PC-9 (cell line): ENCODE measurements at regions not wholly inside any gene's neighbourhood (a gene's known extent, or its start where the extent isn't known, plus 50 kb on each side); places are given as distances from the start of the nearest gene placed in this dataset.

Experiments used
- BruUV-seq: library from RNA; stranded (reverse); fragments of 400-500 nt; replicated peaks from 2 replicates; lab custom pipeline; 2021; lab: Mats Ljungman, UMichigan
- CTCF ChIA-PET: fragments of 300-600 bp; sonication (Branson Sonifier 250); formaldehyde crosslinking; loops from one replicate; lab custom pipeline; 2022; ENCODE audit warnings: antibody characterized with exemption; lab: Charles Lee
- POLR2A ChIA-PET: fragments of 300-600 bp; sonication (Branson Sonifier 250); formaldehyde crosslinking; loops from one replicate; lab custom pipeline; 2022; ENCODE audit warnings: antibody characterized with exemption; ENCODE audit not compliant: unreplicated experiment; lab: Charles Lee
- DNase-seq, 2 experiments: peaks; one replicate each; pipeline versions ENCODE4 v3.0.0 to v3.0.0-alpha.2; 2015 to 2022; ENCODE audit warnings: mixed read lengths in 1 of 2
- H2AFZ ChIP-seq: fragments of 200-600 bp; sonication (generic); 2 replicates; pipeline ENCODE4 v1.8.1; 2017; ENCODE audit warnings: antibody characterized with exemption
- H3F3A ChIP-seq: fragments of 200-600 bp; sonication (generic); 2 replicates; pipeline ENCODE4 v1.8.1; 2017; ENCODE audit warnings: antibody characterized with exemption, mild to moderate bottlenecking, low read depth; ENCODE audit not compliant: insufficient read depth
- H3K27ac ChIP-seq: fragments of 200-600 bp; sonication (generic); 2 replicates; pipeline ENCODE4 v1.6.1; 2016; ENCODE audit warnings: mixed run types
- H3K27me3 ChIP-seq: fragments of 200-600 bp; sonication (generic); 2 replicates; pipeline ENCODE4 v1.6.1; 2016; ENCODE audit warnings: low read depth, mixed run types; ENCODE audit not compliant: insufficient read depth
- H3K36me3 ChIP-seq: fragments of 200-600 bp; sonication (generic); 2 replicates; pipeline ENCODE4 v1.6.1; 2016; ENCODE audit warnings: low read depth, mixed run types
- H3K4me1 ChIP-seq: fragments of 200-600 bp; sonication (generic); replicated peaks from 2 replicates; pipeline ENCODE4 v1.6.1; 2016; ENCODE audit warnings: mixed run types; ENCODE audit not compliant: insufficient read depth
- H3K4me2 ChIP-seq: fragments of 200-600 bp; sonication (generic); 2 replicates; pipeline ENCODE4 v1.6.1; 2017; ENCODE audit warnings: mixed run types
- H3K4me3 ChIP-seq: fragments of 200-600 bp; sonication (generic); 2 replicates; pipeline ENCODE4 v1.6.1; 2016; ENCODE audit warnings: mixed run types
- H3K79me2 ChIP-seq: fragments of 200-600 bp; sonication (generic); 2 replicates; pipeline ENCODE4 v1.6.1; 2017; ENCODE audit warnings: low read depth, mixed run types
- H3K9me2 ChIP-seq: fragments of 200-600 bp; sonication (generic); 2 replicates; pipeline ENCODE4 v1.8.1; 2017; ENCODE audit warnings: mild to moderate bottlenecking; ENCODE audit not compliant: insufficient read depth
- H3K9me3 ChIP-seq: fragments of 200-600 bp; sonication (generic); 2 replicates; pipeline ENCODE4 v1.8.1; 2016; ENCODE audit warnings: low read depth; ENCODE audit not compliant: insufficient read depth
- H4K20me1 ChIP-seq: fragments of 200-600 bp; sonication (generic); 2 replicates; pipeline ENCODE4 v1.8.1; 2017; ENCODE audit not compliant: insufficient read depth
- EZH2 ChIP-seq: fragments of 200-600 bp; sonication (generic); IDR thresholded peaks from 2 replicates; pipeline ENCODE4 v1.8.0; 2017; ENCODE audit warnings: antibody characterized with exemption, low read depth
- intact Hi-C: fragments of 100-400 bp; cut with micrococcal nuclease; formaldehyde crosslinking; loops from one replicate; pipeline ENCODE4 v1.10.0; 2022; ENCODE audit not compliant: unreplicated experiment
- TF ChIP-seq, protein P1 (sequence below): fragments of 200-600 bp; sonication (generic); conservative IDR thresholded peaks from 2 replicates; pipeline ENCODE4 v1.6.1; 2017; ENCODE audit warnings: mixed run types, antibody characterized with exemption, mild to moderate bottlenecking, moderate library complexity

DNA sequence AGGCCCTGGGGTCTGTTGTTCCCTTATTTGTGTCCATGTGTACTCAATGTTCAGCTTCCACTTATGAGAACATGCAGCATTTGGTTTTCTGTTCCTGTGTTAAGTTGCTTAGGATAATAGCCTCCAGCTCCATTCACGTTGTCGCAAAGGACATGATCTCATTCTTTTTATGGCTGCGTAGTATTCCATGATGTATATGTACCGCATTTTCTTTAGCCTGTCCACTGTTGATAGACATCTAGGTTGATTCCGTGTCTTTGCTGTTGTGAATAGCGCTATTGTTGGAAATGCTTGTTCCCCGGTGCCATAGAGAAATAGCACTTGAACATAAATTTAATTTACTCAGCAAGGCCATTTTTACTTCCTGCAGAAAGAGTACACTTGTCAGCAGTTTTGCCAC, 51.3 kb upstream of the EPAS1 start:
- ChIA-PET CTCF (no interaction called here), POLR2A (no interaction called here)
- H3K4me2 ChIP-seq = no peak overlapping the region
- no peaks in the 10 kb centered on the region for H4K20me1 ChIP-seq
- intact Hi-C loops = no loop called here
- no peak overlapping the region for H3K27ac ChIP-seq
- no peak overlapping the region for H2AFZ ChIP-seq
- no peaks in the 10 kb centered on the region; the same call in 1 of the 2 replicates for H3K9me3 ChIP-seq
- H3K9me2 ChIP-seq = no peaks in the 10 kb centered on the region
- H3F3A ChIP-seq = 0 out of 2 replicates have a peak, but pooled peaks cover 4% of the 10 kb centered on the region
- TF ChIP-seq EZH2 = no peak
- TF ChIP-seq, protein P1, sequence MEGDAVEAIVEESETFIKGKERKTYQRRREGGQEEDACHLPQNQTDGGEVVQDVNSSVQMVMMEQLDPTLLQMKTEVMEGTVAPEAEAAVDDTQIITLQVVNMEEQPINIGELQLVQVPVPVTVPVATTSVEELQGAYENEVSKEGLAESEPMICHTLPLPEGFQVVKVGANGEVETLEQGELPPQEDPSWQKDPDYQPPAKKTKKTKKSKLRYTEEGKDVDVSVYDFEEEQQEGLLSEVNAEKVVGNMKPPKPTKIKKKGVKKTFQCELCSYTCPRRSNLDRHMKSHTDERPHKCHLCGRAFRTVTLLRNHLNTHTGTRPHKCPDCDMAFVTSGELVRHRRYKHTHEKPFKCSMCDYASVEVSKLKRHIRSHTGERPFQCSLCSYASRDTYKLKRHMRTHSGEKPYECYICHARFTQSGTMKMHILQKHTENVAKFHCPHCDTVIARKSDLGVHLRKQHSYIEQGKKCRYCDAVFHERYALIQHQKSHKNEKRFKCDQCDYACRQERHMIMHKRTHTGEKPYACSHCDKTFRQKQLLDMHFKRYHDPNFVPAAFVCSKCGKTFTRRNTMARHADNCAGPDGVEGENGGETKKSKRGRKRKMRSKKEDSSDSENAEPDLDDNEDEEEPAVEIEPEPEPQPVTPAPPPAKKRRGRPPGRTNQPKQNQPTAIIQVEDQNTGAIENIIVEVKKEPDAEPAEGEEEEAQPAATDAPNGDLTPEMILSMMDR = no peak
- H3K79me2 ChIP-seq = no peaks in the 10 kb centered on the region
- no peaks in the 10 kb centered on the region for H3K36me3 ChIP-seq
- no peak for DNase-seq
- peaks cover 8% of the 10 kb centered on the region for H3K4me1 ChIP-seq
- H3K4me3 ChIP-seq = no peak overlapping the region
- H3K27me3 ChIP-seq = no peaks in the 10 kb centered on the region
- BruUV-seq = no TSS peak

DNA sequence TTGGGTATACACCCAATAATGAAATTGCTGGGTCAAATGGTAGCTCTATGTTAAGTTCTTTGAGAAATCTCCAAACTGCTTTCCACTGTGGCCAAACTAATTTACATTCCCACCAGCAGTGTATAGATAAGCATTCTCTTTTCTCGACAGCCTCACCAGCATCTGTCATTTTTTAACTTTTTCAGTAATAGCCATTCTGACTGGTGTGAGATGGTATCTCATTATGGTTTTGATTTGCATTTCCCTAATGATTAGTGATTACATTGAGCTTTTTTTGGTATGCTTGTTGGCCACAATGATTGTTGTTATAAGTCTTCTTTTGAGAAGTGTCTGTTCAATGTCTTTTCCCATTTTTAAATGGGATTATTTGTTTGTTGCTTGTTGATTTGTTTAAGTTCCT, 50.4 kb upstream of the EPAS1 start:
- POLR2A ChIA-PET = no interaction called here
- Histone ChIP-seq H3K9me3 (no peaks in the 10 kb centered on the region; the same call in 1 of the 2 replicates), H3K36me3 (no peaks in the 10 kb centered on the region), H3K4me1 (peaks cover 7% of the 10 kb centered on the region), H4K20me1 (no peaks in the 10 kb centered on the region), H3K9me2 (no peaks in the 10 kb centered on the region), H3K4me2 (no peak overlapping the region), H3K79me2 (no peaks in the 10 kb centered on the region), H3K27me3 (no peaks in the 10 kb centered on the region), H3F3A (peaks cover 2% of the 10 kb centered on the region; the same call in 1 of the 2 replicates), H3K4me3 (no peak overlapping the region), H2AFZ (no peak overlapping the region), H3K27ac (no peak overlapping the region)
- intact Hi-C loops = no loop called here
- no TSS peak for BruUV-seq
- DNase-seq = no peak
- TF ChIP-seq, protein P1 = no peak
- no peak for TF ChIP-seq EZH2
- CTCF ChIA-PET = no interaction called here
